PC-3 (cell line): ENCODE measurements at regions not wholly inside any gene's neighbourhood (a gene's known extent, or its start where the extent isn't known, plus 50 kb on each side); places are given as distances from the start of the nearest gene placed in this dataset.

ENCODE experiments used
- EZH2 ChIP-seq: fragments of 300-600 bp; sonication (generic); IDR thresholded peaks from one replicate; pipeline ENCODE4 v1.6.1; 2017; ENCODE audit warnings: antibody characterized with exemption, mild to moderate bottlenecking, low read length; ENCODE audit not compliant: unreplicated experiment
- EZH2phosphoT487 ChIP-seq: fragments of 300-600 bp; sonication (generic); IDR thresholded peaks from 2 replicates; pipeline ENCODE4 v1.6.1; 2018; ENCODE audit warnings: mild to moderate bottlenecking, antibody characterized with exemption, low read length, borderline replicate concordance

DNA sequence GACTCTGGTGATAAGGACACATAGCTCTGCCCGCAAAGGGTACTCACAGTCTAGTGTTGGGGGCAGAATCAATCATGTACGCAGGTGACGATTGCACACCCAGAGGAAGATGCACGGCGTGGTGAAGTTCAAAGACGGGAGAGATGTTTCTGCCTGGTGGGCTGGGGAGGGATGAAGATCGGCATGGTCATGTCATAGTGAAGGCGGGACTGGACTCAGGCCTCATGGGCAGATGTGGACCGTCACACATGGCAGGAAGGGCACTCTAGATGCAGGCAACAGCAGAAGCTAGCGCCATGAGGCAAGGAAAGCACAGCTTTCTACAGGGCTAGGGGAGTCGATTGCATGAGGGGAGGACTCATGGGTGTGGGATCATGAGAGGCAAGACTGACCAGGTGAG lies 240.6 kb downstream of the OPA1 start:
- TF ChIP-seq EZH2 = no peak
- TF ChIP-seq EZH2phosphoT487 = no peak
